Upper lobe of left lung (tissue), 4 donors: ENCODE measurements at regions not wholly inside any gene's neighbourhood (a gene's known extent, or its start where the extent isn't known, plus 50 kb on each side); places are given as distances from the start of the nearest gene placed in this dataset.

ENCODE experiments used
- CTCF ChIP-seq, 6 experiments: fragments of 450-650 bp in 4 of 6; fragments of 200-600 bp in 2 of 6; sonication (generic) in 2 of 6; IDR thresholded peaks; one replicate each; pipeline ENCODE4 v1.5.1; 2016 to 2019; ENCODE audit warnings: antibody characterized with exemption in 6 of 6
- EP300 ChIP-seq, 4 donors: sonication (generic); formaldehyde crosslinking; IDR thresholded peaks; one replicate each; pipeline ENCODE4 v1.5.1; 2017; ENCODE audit warnings: antibody characterized with exemption in 4 of 4, control low read depth in 2 of 4
- POLR2A ChIP-seq, 4 donors: fragments of 450-650 bp; IDR thresholded peaks; one replicate each; pipeline ENCODE4 v1.5.1; 2016 to 2017; ENCODE audit warnings: antibody characterized with exemption in 4 of 4, mild to moderate bottlenecking in 2 of 4
- POLR2AphosphoS5 ChIP-seq, 2 donors: sonication (generic); formaldehyde crosslinking; IDR thresholded peaks; one replicate each; pipeline ENCODE4 v1.5.1; 2017; ENCODE audit warnings: antibody characterized with exemption in 2 of 2

- TF ChIP-seq EP300 (IDR thresholded peaks at IDR 0.05) (no peak), CTCF (IDR thresholded peaks at IDR 0.05) (no peak), POLR2A (IDR thresholded peaks at IDR 0.05) (no peak), POLR2AphosphoS5 (IDR thresholded peaks at IDR 0.05) (no peak)
These were observed 93.9 kb downstream of the RASSF10 start for GRCh38 chr11:13102865-13103539.
